RWPE1 (cell line): ENCODE measurements at regions not wholly inside any gene's neighbourhood (a gene's known extent, or its start where the extent isn't known, plus 50 kb on each side); places are given as distances from the start of the nearest gene placed in this dataset.

Experiments
- CTCF ChIA-PET: fragments of 350-600 bp; sonication (Branson Sonifier 250); formaldehyde crosslinking; extraction: SDS; loops from one replicate; lab custom pipeline; 2021; lab: Yijun Ruan, JAX
- POLR2A ChIA-PET: fragments of 400-600 bp; formaldehyde crosslinking; extraction: SDS; loops from one replicate; lab custom pipeline; 2020; ENCODE audit warnings: antibody characterized with exemption; ENCODE audit not compliant: low non-redundant PET; lab: Yijun Ruan, JAX
- DNase-seq: peaks from one replicate; pipeline ENCODE4 v3.0.0; 2012; ENCODE audit warnings: low spot score
- H3K27ac ChIP-seq: fragments of 450-650 bp; 2 replicates; pipeline ENCODE4 v1.5.1; 2017
- CTCF ChIP-seq: fragments of 450-650 bp; conservative IDR thresholded peaks from 2 replicates; pipeline ENCODE4 v1.5.1; 2017; ENCODE audit warnings: low read depth, mild to moderate bottlenecking

DNA sequence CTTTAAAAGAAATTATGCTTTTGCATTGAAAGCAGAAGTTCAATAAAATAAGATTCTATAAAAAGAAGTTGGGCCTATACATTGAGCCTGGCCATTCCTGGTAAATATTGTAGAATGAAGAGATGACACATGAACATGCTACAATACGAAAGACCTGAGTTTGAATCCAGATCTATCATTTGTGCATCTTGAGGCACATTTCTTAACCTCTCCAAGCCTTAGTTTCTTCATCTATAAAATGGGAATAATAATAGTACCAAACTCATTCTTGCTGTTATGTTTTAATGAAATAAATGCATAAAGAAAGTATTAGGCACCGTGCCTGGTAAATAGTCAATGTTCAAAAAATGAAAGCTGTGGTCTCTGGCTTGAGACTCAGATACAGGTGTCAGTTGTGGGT lies 76.9 kb upstream of the PHACTR2 start:
- no peak overlapping the region for H3K27ac ChIP-seq
- TF ChIP-seq CTCF: no peak
- no peak for DNase-seq
- POLR2A ChIA-PET: no interaction called here
- CTCF ChIA-PET: no interaction called here

GRCh38 chr6:143598466-143599080 lies 79.2 kb upstream of the PHACTR2 start:
- DNase-seq: no peak
- H3K27ac ChIP-seq: no peak overlapping the region
- ChIA-PET CTCF (no interaction called here), POLR2A (no interaction called here)
- no peak for TF ChIP-seq CTCF

DNA sequence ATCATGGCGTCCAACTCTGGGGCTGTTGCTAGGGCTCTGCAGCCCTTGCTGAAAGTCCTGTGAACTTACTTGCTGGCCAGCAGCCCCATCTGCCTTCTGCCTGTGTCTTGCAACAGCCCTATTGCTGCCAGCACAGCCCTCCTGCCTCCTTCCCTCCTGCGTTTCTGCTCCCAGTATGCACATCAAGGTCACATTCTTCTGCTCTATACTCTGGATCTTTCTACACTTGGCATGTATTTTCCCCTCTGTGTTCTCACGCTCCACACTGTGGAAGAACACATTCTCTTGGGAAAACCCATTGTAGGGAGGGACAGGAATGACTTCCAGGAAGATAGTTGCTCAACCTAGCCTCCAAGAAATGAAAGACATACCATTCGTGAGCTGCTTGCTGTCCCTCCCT lies 80.9 kb upstream of the PHACTR2 start:
- TF ChIP-seq CTCF: no peak
- ChIA-PET POLR2A (no interaction called here), CTCF (no interaction called here)
- no peak for DNase-seq
- H3K27ac ChIP-seq: no peak overlapping the region

GRCh38 chr6:143595251-143596036 lies 82.3 kb upstream of the PHACTR2 start:
- H3K27ac ChIP-seq: no peak overlapping the region
- no peak for DNase-seq
- ChIA-PET POLR2A (no interaction called here), CTCF (interaction anchor here (0.6 kb wide), 1 partner anchor 221 kb away, joined by 3 read pairs; no protein-coding TSS in a partner anchor)
- TF ChIP-seq CTCF: no peak

DNA sequence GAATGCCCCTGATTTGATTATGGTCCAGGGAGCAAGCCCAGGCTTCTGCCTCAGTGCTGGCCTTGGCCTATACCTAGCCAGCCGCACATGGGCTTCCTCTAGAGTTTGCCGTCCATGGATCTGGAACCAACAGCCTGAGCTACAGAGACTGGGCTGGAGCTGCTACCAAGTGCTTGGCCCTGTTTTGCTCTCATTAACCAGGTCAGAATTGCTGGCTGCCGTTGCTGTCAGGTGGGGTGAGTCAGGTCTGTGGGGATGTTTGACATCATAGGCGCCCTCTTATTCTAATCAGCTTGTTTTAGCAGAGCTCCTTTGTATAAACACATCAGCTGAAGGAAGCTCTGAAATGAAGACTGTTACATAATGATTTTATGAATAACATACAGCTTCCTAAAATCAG lies 83.1 kb upstream of the PHACTR2 start:
- DNase-seq: no peak
- TF ChIP-seq CTCF: no peak
- ChIA-PET CTCF (interaction anchor here (0.6 kb wide), 1 partner anchor 42 kb away, joined by 3 read pairs; no protein-coding TSS in a partner anchor), POLR2A (no interaction called here)
- H3K27ac ChIP-seq: no peak overlapping the region

DNA sequence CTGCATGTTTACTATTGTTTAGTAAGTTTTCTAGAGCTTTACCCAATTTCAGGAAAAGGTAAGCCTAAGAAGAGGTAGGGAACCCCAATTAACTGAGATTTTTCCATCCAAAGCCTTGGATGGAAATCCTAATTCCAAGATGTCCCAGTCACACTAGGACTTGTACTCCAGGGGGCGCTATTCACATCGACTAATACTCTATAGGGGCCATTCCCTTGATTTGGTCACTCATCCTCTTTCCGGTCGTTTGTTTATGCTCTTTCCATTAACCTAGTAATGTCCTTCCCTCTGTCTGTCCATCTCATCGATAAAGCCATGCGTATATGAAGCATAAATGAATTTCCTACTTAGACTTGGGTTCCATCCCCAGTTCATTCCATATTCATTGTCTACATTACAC lies 80.8 kb upstream of the FUCA2 start:
- ChIA-PET POLR2A (no interaction called here), CTCF (interaction anchor here (0.6 to 0.7 kb wide), 3 partner anchors 246 to 1433 kb away, joined by 3 to 5 read pairs (median 3); no protein-coding TSS in a partner anchor)
- DNase-seq: peak; percentile 14
- TF ChIP-seq CTCF: 0 out of 2 replicates have a peak, but pooled peaks have one; percentile 9
- H3K27ac ChIP-seq: no peak overlapping the region
